ENCODE measurements at regions not wholly inside any gene's neighbourhood (a gene's known extent, or its start where the extent isn't known, plus 50 kb on each side); places are given as distances from the start of the nearest gene placed in this dataset.
"Not testable (repeated sequence)": the region's sequence is repeated elsewhere in the genome, so short reads cannot be mapped to it uniquely, and the experiment has no call there.

DNA sequence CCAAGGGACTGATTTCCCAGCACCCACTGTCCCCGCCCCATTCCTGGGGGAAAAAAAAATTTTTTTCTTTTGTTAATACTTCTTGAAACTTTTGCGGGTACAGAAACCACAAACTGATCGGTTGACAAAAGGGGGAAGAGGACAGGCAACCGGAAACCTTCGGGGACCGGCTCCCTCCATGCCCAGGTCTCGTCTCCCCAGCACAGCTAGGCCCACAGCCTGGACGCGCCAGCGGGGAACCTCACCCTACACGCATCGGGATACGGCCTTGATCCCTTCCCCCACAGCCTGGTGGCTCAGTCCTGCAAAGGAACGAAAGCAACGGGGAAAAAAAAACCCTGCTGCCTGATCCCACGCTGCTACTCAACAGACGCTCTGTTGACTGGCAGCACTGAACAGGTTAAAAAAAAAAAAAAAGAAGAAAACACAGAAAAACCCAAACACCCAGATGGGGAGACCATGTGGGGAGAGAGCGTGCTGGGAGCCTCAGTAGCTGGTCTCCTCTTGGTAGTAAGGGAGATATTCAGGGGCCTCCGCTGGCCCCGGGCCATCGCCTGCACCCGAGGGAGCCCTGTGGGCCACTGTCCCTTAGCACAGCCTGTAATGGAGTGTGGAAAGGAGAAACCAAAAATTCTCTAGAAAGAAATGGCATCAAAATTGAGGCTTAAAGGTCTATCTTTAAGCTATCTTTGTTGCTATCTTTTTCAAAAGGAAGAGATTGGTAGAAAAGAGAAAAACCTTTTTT lies 185.7 kb downstream of the POTEC start:
- H3K4me3 ChIP-seq, H3K27ac ChIP-seq: not testable (repeated sequence)

DNA sequence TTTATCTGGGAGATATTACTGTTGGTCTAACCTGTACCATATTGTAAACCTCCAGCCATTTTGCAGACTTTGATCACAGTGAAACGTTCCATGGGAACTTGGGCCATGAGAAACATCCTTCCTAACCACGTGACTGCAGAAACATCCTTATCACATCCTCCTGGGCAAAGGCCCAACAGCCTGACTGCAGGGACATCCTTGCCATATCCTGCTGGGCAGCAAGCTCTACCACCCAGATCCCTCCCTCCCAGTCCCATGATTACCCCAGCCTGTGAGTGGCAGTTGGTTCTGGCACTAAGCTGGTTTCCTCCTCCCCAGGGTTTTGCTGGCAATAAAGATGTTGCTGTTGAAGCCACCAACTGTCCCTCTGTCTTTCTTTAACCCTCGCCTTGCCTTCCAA lies 201.2 kb downstream of the POTEC start:
- not testable (repeated sequence) for H3K4me3 ChIP-seq, H3K27ac ChIP-seq

DNA sequence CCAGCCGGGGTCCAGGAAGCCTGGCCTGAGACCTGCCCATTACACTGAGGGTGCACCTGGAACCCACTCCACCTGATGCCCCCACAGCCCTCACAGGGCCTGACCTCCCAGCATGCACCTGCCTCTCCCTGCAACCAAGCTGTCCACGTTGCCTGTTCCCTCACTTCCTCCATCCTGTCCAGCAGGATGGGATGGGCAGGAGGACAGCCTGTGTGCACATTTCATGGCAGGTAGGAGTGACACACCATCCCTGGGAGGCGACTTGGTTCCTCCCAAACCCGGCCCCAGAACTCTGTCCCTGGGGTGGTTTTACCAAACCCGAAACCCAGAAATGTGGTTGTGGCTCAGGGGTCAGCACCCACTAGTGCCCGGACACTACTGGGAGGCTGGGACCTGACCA lies 203.8 kb upstream of the ZNF519 start:
- not testable (repeated sequence) for H3K27ac ChIP-seq, H3K4me3 ChIP-seq

DNA sequence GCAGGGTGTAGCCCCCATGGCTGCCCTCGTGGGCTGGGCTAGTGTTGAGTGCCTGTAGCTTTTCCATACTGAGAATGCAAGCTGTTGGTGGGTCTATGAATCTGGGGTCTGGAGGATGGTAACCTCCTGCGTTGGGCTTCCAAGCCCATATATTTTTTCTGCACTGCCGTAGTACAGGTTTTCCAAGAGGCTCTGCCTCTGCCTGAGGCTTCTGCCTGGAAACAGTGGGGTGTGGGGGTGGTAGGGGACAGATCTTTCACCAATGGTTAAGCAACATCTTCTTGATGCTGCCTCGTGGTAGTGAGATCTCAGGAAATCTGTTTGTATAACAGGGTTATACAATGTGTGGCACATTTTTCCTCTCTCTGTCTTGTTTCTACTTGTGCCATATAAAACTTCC lies 189.0 kb upstream of the ZNF519 start:
- H3K4me3 ChIP-seq = not testable (repeated sequence)
- H3K27ac ChIP-seq = peak overlapping the region in 2 of 21 experiments; percentile 12 to 35

DNA sequence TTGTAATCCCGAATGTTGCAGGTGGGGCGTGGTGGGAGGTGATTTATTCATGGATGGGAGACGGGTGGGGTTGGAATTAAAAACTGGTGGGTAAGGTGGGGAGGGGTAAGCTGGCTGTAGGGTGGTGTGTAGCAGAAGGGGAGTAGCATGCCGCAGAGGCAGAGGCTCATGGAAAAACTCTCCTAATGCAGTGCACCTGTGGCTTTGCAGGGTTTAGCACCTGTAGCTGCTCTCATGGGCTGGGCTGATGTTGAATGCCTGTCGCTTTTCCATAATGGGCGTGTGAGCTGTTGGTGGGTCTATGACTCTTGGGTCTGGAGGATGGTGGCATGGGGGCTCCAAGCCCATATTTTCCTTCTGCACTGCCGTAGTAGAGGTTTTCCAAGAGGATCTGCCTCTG lies 169.0 kb upstream of the ZNF519 start:
- not testable (repeated sequence) for H3K27ac ChIP-seq, H3K4me3 ChIP-seq

DNA sequence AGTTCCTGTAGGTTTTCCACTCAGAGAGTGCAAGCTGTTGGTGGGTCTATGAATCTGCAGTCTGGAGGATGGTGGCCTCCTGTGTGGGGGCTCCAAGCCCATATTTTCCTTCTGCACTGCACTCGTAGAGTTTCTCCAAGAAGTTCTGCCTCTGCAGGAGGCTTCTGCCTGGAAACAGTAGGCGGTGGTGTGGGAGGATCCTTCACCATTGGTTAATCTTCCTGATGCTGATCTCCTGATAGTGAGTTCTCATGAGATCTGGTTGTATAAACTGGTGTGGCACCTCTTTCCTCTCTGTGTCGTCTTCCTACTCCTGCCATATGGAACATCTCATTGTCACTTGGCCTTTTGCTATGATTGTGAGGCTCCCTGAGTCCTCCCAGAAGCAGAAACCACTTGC lies 162.8 kb upstream of the ZNF519 start:
- H3K27ac ChIP-seq, H3K4me3 ChIP-seq: not testable (repeated sequence)

DNA sequence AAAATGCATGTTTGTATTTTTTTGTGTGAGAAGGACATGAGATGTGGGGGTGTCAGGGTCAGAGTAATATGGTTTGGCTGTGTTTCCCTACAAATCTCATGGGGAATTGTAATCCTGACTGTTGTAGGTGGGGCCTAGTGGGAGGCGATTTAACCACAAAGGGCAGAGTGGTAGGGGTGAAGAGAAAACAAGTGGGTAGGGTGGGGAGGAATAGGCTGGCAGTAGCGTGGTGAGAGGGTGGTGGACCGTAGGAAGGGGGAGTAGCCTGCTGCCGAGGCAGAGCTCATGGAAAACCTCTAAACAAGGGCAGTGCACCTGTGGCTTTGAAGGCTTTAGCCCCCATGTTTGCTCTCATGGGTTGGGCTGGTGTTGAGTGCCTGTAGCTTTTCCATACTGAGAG lies 152.8 kb upstream of the ZNF519 start:
- Histone ChIP-seq H3K27ac (no peak overlapping the region), H3K4me3 (no peak overlapping the region)

DNA sequence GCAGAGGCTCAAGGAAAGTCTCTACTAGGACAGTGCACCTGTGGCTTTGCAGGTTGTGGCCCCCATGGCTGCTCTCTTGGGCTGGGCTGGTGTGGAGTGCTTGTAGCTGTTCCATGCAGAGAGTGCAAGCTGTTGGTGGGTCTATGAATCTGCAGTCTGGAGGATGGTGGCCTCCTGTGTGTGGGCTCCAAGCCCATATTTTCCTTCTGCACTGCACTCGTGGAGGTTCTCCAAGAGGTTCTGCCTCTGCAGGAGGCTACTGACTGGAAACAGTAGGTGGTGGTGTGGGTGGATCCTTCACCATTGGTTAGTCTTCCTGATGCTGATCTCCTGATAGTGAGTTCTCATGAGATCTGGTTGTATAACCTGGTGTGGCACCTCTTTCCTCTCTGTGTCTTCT lies 143.2 kb upstream of the ZNF519 start:
- H3K27ac ChIP-seq, H3K4me3 ChIP-seq: not testable (repeated sequence)

DNA sequence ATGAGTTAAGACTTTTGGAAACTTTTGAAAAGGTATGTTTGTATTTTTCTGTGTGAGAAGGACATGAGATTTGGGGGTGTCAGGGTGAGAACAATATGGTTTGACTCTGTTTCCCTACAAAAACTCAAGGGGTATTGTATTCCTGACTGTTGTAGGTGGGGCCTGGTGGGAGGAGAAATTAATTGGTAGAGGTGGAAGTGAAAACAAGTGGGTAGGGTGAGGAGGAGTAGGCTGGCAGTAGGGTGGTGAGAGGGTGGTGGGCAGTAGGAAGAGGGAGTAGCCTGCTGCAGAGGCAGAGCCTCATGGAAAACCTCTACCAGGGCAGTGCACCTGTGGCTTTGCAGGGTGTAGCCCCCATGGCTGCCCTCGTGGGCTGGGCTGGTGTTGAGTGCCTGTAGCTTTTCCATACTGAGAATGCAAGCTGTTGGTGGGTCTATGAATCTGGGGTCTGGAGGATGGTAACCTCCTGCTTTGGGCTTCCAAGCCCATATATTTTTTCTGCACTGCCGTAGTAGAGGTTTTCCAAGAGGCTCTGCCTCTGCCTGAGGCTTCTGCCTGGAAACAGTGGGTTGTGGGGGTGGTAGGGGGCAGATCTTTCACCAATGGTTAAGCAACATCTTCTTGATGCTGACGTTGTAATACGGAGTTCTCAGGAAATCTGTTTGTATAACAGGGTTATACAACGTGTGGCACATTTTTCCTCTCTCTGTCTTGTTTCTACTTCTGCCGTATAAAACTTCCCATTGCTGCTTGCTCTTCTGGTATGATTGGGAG lies 133.6 kb upstream of the ZNF519 start:
- H3K27ac ChIP-seq, H3K4me3 ChIP-seq: not testable (repeated sequence)

DNA sequence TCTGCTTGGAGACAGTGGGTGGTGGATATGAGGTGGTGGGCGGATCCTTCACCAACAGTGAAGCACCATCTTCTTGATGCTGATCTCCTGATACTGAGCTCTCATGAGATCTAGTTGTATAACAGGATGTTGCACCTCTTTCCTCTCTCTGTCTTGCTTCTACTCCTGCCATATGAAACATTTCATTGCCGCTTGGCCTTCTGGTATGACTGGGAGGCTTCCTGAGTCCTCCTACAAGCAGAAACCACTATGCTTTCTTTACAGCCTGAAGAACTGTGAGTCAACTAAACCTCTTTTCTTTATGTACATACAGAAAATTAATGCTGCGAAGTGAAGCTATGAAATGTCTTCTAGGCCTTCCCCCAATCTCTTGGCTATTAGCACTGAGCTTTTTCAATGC lies 130.6 kb upstream of the ZNF519 start:
- not testable (repeated sequence) for H3K4me3 ChIP-seq, H3K27ac ChIP-seq

DNA sequence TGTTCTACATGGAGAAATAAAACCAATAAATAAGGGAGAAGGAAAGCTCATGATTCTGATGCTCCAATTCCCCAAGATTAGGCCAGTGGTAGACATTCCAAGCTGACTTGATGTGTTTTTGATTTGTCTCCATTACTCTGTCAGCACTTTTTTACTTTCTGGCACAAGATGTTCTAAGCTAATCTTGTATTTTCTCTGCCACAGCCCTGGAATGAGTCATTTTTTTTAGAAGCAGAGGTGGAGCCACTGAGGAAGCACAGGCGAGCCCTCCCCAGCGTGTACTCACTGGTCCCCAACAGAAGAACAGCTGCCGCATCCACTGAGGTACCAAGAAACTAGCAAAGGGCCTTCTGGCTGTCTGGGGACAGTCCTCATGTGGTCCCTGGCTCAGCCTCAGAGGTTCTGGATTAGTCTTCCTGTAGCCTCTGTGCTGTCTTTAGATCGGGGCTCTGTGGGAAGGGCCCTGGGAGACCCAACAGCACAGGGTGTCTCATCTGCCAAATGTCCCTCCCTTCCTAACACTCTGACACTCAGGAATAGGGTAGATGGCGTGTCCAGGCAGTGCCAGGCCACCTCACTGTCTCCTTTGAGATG lies 117.9 kb upstream of the ZNF519 start:
- H3K4me3 ChIP-seq = not testable (repeated sequence)

DNA sequence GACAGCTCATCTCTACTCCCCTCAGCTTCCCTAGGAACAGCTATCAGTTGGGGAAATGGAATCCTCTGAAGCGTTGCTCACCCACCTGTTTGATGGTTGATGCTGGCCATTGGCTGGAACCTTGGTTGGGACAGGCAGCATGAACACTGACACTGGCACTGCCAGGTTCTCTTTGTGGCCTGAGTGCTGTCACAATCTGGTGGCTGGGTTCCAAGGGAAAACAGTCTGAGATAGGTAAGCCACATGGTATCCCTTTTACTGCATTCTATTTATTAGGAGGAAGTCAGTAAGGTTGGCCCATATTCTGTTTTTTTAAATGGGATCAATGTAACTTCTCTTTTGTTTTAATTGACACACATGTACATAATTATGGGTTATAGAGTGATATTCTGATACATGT lies 107.0 kb upstream of the ZNF519 start:
- H3K27ac ChIP-seq, H3K4me3 ChIP-seq: not testable (repeated sequence)

More for the DNA sequence above, 117.9 kb upstream of the ZNF519 start:
- H3K27ac ChIP-seq = not testable (repeated sequence)

DNA sequence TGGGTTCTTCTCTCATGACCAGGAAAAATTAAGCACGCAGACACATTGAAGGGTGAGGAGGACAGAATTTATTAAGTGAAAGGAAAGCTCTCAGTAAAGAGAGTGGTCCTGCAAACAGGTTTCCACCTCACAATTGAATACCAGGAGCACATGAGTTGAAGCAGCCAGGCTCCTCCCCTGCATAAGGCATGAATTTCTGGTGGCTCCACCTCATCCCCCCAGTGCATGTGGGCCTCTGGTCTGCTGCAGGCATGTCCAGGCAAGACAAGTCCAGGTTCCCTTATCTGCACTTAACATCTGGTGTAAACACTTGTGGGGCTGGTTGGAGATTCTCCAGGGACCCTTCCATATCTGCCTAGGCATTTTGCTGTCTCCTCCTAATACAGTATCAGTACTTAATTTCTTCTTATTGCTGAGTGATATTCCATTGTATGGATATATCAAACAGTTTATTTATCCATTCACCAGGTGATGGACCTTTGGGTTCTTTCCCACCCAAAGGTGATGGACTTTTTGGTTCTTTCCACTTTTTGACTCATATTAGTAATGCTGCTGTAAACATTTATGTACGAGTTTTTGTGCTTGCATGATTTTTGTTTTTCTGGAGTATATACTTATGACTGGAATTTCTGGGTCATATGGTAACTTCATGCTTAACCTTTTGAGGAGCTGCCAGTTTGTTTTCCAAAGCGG lies 104.3 kb upstream of the ZNF519 start:
- H3K4me3 ChIP-seq, H3K27ac ChIP-seq: not testable (repeated sequence)

DNA sequence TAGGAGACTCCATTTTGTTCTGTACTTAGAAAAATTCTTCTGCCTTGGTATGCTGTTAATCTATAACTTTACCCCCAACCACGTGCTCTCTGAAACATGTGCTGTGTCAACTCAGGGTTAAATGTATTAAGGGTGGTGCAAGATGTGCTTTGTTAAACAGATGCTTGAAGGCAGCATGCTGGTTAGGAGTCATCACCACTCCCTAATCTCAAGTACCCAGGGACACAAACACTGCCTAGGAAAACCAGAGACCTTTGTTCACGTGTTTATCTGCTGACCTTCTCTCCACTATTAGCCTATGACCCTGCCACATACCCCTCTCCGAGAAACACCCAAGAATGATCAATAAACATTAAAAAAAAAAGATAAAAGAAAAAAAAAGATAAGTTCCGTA lies 93.0 kb upstream of the ZNF519 start:
- not testable (repeated sequence) for H3K4me3 ChIP-seq, H3K27ac ChIP-seq

DNA sequence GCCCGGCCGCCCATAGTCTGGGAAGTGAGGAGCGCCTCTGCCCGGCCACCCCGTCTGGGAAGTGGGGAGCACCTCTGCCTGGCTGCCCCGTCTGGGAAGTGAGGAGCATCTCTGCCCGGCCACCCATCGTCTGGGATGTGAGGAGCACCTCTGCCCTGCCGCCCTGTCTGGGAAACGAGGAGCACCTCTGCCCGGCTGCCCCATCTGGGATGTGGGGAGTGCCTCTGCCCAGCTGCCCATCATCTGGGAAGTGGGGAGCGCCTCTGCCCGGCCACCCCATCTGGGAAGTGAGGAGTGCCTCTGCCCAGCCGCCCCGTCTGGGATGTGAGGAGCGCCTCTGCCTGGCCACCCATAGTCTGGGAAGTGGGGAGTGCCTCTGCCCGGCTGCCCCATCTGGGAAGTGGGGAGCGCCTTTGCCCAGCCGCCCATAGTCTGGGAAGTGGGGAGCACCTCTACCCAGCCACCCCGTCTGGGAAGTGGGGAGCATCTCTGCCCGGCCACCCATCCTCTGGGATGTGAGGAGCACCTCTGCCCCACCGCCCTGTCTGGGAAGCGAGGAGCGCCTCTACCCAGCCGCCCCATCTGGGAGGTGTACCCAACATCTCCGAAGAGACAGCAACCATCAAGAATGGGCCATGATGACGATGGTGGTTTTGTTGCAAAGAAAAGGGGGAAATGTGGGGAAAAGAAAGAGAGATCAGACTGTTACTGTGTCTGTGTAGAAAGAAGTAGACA lies 92.5 kb upstream of the ZNF519 start:
- H3K27ac ChIP-seq, H3K4me3 ChIP-seq: not testable (repeated sequence)

DNA sequence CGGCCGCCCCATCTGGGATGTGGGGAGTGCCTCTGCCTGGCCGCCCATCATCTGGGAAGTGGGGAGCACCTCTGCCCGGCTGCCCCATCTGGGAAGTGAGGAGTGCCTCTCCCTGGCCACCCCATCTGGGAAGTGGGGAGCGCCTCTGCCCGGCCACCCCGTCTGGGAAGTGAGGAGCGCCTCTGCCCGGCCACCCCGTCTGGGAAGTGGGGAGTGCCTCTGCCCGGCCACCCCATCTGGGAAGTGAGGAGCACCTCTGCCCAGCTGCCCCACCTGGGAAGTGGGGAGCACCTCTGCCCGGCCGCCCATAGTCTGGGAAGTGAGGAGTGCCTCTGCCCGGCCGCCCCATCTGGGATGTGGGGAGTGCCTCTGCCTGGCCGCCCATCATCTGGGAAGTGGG lies 91.7 kb upstream of the ZNF519 start:
- not testable (repeated sequence) for H3K4me3 ChIP-seq, H3K27ac ChIP-seq

DNA sequence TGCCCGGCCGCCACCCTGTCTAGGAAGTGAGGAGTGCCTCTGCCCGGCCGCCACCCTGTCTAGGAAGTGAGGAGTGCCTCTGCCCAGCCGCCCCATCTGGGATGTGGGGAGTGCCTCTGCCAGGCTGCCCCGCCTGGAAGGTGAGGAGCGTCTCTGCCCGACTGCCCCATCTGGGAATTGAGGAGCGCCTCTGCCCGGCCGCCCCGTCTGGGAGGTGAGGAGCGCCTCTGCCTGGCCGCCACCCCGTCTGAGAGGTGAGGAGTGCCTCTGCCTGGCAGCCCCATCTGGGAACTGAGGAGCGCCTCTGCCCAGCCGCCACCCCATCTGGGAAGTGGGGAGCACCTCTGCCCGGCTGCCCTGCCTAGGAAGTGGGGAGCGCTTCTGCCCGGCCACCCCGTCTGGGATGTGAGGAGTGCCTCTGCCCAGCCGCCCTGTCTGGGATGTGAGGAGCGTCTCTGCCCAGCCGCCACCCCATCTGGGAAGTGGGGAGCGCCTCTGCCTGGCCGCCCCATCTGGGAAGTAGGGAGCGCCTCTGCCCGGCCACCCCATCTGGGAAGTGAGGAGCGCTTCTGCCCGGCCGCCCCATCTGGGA lies 91.1 kb upstream of the ZNF519 start:
- not testable (repeated sequence) for H3K27ac ChIP-seq, H3K4me3 ChIP-seq

DNA sequence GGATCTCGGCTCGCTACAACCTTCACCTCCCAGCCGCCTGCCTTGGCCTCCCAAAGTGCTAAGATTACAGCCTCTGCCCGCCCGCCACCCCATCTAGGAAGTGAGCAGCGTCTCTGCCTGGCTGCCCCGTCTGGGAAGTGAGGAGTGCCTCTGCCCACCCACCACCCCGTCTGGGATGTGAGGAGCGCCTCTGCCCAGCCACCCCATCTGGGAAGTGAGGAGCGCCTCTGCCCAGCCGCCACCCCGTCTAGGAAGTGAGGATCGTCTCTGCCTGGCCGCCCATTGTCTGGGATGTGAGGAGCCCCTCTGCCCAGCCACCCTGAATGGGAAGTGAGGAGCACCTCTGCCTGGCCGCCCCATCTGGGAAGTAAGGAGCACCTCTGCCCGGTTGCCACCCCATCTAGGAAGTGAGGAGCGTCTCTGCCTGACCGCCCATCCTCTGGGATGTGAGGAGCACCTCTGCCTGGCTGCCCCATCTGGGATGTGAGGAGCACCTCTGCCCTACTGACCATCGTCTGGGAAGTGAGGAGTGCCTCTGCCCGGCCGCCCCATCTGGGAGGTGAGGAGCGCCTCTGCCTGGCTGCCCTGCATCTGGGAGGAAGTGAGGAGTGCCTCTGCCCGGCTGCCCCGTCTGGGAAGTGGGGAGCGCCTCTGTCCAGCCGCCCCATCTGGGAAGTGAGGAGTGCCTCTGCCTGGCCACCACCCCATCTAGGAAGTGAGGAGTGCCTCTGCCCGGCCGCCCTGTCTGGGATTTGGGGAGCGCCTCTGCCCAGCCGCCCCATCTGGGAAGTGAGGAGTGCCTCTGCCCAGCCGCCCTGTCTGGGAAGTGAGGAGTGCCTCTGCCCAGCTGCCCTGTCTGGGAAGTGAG lies 90.4 kb upstream of the ZNF519 start:
- H3K4me3 ChIP-seq = not testable (repeated sequence)

DNA sequence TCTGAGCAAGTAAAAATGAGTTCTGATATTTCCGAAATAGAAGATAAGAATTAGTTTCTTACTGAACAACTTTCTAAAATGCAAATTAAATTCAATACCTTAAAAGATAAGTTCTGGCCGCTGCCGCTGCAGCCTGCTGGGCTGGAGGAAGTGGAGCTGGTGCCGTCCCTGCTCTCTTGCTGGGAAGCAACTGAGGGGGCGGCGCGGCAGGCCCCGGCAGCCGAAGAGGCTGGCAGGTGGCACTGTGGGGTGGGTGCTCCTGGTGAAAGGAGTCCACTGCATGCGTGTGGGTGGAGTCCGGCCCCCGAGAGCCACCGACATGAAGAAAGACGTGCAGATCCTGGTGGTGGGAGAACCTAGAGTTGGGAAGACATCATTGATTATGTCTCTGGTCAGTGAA lies 89.5 kb upstream of the ZNF519 start:
- H3K27ac ChIP-seq = no peak overlapping the region

More for the DNA sequence above, 90.4 kb upstream of the ZNF519 start:
- H3K27ac ChIP-seq = not testable (repeated sequence)

More for the DNA sequence above, 89.5 kb upstream of the ZNF519 start:
- H3K4me3 ChIP-seq = no peak overlapping the region

Measured in skin epidermis (tissue), 12 donors.